Natural killer cell treated with Interleukin-12 subunit alpha and Interleukin-12 subunit beta and Interleukin-15 and Interleukin-18, amount 100 ng/mL, for 72 hours (primary cell): ENCODE measurements at regions not wholly inside any gene's neighbourhood (a gene's known extent, or its start where the extent isn't known, plus 50 kb on each side); places are given as distances from the start of the nearest gene placed in this dataset.

ENCODE experiments used
- ATAC-seq, 2 donors: fragments of 150-1000 bp; cut with Tn5 transposase in 1 of 2; sonication (Bioruptor Pico), chemical (Tn5 transposase) in 1 of 2; 2 replicates each; pipeline ENCODE4 v1.10.0; 2021
- DNase-seq: peaks from one replicate; pipeline ENCODE4 v3.0.0; 2022; ENCODE audit warnings: low spot score
- H3K27ac Mint-ChIP-seq, 2 donors: 1 replicate in 1 of 2; 2 replicates in 1 of 2; pipeline ENCODE4 v1.8.0; 2022; ENCODE audit warnings: mixed read lengths in 2 of 2, mild to moderate bottlenecking in 1 of 2, moderate library complexity in 1 of 2
- H3K27me3 Mint-ChIP-seq, 2 donors: 1 replicate in 1 of 2; 2 replicates in 1 of 2; pipeline ENCODE4 v1.8.0; 2022; ENCODE audit warnings: mixed read lengths in 2 of 2
- H3K36me3 Mint-ChIP-seq: one replicate; pipeline ENCODE4 v1.8.0; 2022; ENCODE audit warnings: mixed read lengths
- H3K4me1 Mint-ChIP-seq, 2 donors: 1 replicate in 1 of 2; 2 replicates in 1 of 2; pipeline ENCODE4 v1.8.0; 2022; ENCODE audit warnings: low read depth in 2 of 2, mixed read lengths in 2 of 2, mild to moderate bottlenecking in 1 of 2
- H3K4me3 Mint-ChIP-seq: one replicate; pipeline ENCODE4 v1.8.0; 2022; ENCODE audit warnings: mixed read lengths
- H3K9me3 Mint-ChIP-seq: 2 replicates; pipeline ENCODE4 v1.8.0; 2022; ENCODE audit warnings: mixed read lengths

DNA sequence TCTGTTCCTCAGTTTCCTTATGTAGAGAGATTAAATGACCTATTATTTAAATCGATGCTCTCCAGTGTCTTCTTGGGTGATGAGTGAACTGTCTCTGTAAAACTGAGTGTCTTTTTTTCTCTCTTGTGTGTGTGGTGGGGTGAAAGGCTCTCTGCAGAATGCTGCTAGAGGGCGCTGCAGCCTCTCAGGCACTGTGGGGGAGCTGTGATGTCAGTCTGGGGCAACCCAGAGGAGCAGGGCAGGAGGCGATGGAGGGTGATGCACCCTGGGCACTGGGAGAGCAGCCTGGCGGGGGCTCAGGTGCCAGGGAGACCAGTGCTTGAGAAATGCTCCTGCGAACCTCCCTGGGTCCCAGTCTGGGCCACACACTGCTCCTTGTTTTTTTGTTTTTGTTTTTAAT lies 110.1 kb upstream of the POM121L12 start:
- Mint-ChIP-seq H3K9me3 (peaks cover 33% of the 10 kb centered on the region), H3K36me3 (peaks cover 13% of the 10 kb centered on the region), H3K27ac (no peak overlapping the region), H3K27me3 (no peaks in the 10 kb centered on the region), H3K4me3 (no peak overlapping the region), H3K4me1 (no peaks in the 10 kb centered on the region)
- no peak for ATAC-seq
- no peak for DNase-seq

DNA sequence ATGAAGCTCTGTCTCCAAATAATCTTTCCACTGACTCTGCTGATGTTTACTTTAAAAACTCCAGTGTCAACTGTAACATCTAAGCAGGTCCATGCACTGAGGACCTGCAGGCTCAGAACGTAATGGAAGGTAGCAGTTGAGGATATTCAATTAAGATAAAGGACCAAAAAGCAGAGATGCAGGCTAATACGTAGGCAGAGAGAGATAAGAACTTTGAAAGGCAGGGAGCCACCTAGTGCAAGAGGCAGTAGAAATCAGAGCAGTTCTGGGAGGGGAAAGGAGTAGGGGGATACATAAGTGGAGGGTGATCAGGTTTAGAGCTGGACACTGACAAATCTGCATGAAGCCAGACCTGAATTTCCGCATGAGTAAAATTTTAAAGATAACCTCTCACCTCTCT lies 114.5 kb upstream of the POM121L12 start:
- Mint-ChIP-seq H3K4me1 (no peaks in the 10 kb centered on the region), H3K36me3 (peaks cover 13% of the 10 kb centered on the region), H3K4me3 (no peak overlapping the region), H3K9me3 (peaks cover 25% of the 10 kb centered on the region), H3K27me3 (no peaks in the 10 kb centered on the region), H3K27ac (no peak overlapping the region)
- ATAC-seq (no peak), DNase-seq (no peak)

DNA sequence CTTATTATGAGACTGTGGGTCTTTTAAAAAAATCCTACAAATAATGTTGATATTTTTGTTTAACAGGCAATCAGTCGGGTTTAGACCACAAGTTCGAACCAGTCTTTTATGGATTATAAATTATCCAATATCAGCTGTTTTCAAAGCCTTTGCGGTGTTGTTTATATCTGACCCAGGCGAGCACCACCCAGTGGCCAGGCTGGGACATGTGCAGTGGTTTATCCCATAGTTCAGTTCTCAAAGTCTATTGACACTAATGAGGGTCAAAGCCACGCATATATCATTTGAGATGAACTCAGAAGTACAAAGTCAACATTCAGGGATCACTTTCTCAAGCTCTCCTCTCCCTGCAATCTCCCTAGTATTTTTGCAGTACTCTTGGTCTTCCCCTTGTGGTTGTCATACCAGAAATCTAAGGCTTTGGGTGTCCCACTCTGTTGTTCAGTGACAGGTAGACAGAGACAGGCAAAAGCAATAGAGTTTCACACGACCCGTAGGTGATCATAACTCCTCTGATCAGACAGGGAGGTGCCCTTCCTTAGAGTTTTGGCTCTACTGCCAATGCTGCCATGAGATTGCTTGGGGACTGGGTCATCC lies 117.4 kb upstream of the POM121L12 start:
- no peaks in the 10 kb centered on the region for H3K27me3 Mint-ChIP-seq
- H3K36me3 Mint-ChIP-seq, result peaks cover 11% of the 10 kb centered on the region
- no peaks in the 10 kb centered on the region for H3K4me1 Mint-ChIP-seq
- H3K4me3 Mint-ChIP-seq, result no peak overlapping the region
- DNase-seq, result no peak
- H3K27ac Mint-ChIP-seq, result no peak overlapping the region
- H3K9me3 Mint-ChIP-seq, result peaks cover 21% of the 10 kb centered on the region
- ATAC-seq, result no peak

DNA sequence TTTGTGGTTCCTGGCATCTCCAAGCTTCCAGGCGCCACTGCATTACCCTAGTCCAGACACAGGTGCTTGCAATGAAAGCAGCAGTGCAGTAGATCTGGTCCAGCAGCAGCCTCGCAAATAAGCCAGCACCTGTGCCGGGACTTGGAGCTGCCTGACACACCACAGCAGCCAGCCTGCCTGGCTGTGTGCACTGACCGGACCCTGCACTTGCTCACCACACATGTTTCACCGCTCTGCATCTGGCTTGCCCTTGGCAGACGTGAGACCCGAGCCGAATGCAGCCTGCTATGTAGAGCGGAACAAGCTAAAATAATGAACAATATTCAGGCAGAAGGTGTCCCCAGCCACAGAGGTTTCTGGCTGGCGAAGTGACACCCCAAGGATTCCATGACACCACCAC lies 123.6 kb upstream of the POM121L12 start:
- Mint-ChIP-seq H3K27me3 (no peaks in the 10 kb centered on the region), H3K4me3 (no peak overlapping the region), H3K4me1 (no peaks in the 10 kb centered on the region), H3K36me3 (peaks cover 5% of the 10 kb centered on the region), H3K9me3 (peaks cover 7% of the 10 kb centered on the region), H3K27ac (no peak overlapping the region)
- DNase-seq (no peak), ATAC-seq (no peak)

DNA sequence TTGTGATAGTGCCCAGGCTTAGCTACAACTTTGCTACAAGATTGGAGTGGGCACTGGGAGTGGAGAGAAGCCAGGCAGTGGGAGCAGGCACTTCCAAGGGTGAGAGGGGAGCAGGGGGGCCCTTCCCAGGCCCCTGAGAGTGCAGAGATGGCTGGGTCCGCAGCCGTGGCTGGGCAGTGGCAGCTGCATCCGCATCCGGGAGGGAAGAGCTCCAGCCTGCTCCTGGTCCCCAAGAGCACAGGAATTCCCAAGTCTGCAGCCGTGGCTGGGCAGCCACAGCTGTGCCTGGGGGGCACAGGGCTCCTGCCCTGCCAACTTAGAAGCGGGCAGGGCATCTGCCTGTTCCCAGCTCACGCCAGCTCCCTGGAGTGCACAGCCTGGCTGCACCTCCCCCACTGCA lies 124.1 kb upstream of the POM121L12 start:
- peaks cover 5% of the 10 kb centered on the region for H3K36me3 Mint-ChIP-seq
- no peak overlapping the region for H3K4me3 Mint-ChIP-seq
- no peak overlapping the region for H3K27ac Mint-ChIP-seq
- H3K27me3 Mint-ChIP-seq, result no peaks in the 10 kb centered on the region
- ATAC-seq (no peak), DNase-seq (no peak)
- H3K9me3 Mint-ChIP-seq, result peaks cover 7% of the 10 kb centered on the region
- no peaks in the 10 kb centered on the region for H3K4me1 Mint-ChIP-seq

DNA sequence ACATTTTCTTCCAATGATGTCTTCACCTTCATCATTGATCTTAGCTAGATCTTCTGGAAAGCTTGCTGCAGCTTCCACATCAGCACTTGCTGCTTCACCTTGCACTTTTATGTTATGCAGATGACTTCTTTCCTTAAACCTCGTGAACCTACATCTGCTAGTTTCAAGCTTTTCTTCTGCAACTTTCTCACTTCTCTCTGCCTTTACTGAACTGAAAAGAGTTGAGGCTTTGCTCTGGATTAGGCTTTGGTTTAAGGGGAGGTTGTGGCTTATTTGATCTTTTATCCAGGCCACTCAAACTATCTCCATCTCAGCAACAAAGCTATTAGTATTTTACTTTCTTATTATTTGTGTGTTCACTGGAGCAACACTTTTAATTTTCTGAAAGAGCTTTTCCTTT lies 125.5 kb upstream of the POM121L12 start:
- Mint-ChIP-seq H3K9me3 (peaks cover 7% of the 10 kb centered on the region), H3K27ac (no peak overlapping the region), H3K4me3 (no peak overlapping the region), H3K36me3 (peaks cover 5% of the 10 kb centered on the region), H3K27me3 (no peaks in the 10 kb centered on the region), H3K4me1 (no peaks in the 10 kb centered on the region)
- ATAC-seq (no peak), DNase-seq (no peak)

DNA sequence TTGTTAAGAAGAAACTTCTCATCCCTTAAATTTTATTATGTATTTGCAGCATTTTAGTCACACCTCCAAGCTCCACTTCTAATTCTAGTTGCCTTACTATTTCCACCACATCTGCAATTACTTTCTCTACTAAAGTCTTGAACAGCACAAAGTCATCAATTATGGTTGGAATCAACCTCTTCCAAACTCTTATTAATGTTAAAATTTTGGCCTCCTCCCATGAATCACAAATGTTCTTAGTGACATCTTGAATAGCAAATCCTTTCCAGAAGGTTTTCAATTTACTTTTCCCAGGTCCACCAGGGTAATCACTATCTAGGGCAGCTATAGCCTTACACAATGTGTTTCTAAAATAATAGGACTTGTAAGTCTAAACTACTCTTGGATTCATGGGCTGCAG lies 126.3 kb upstream of the POM121L12 start:
- H3K27me3 Mint-ChIP-seq, result no peaks in the 10 kb centered on the region
- H3K27ac Mint-ChIP-seq, result no peak overlapping the region
- ATAC-seq (no peak), DNase-seq (no peak)
- H3K36me3 Mint-ChIP-seq, result peaks cover 5% of the 10 kb centered on the region
- no peak overlapping the region for H3K4me3 Mint-ChIP-seq
- H3K4me1 Mint-ChIP-seq, result no peaks in the 10 kb centered on the region
- H3K9me3 Mint-ChIP-seq, result peaks cover 7% of the 10 kb centered on the region

DNA sequence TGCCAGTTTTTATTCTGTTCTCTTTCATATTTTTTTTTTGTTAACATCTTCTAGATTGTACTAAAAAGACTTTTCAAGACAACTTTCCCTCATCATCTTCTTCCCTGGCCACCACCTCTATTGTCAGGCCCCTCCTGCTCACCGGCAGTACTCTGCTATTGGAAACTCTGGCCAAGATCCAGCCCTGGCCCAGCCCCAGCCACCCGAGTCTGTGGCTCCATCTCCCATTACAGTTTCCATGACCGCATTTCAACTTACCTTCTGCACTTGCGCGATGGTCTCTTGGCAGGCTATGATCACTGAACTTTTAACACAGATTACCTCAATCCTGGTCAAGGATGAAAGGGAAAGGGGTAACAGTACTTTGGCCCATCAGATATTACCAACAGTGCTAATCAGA lies 137.7 kb upstream of the POM121L12 start:
- Mint-ChIP-seq H3K4me1 (no peaks in the 10 kb centered on the region), H3K9me3 (peaks cover 14% of the 10 kb centered on the region), H3K27ac (no peak overlapping the region), H3K36me3 (peaks cover 4% of the 10 kb centered on the region), H3K27me3 (no peaks in the 10 kb centered on the region), H3K4me3 (no peak overlapping the region)
- ATAC-seq (no peak), DNase-seq (no peak)

DNA sequence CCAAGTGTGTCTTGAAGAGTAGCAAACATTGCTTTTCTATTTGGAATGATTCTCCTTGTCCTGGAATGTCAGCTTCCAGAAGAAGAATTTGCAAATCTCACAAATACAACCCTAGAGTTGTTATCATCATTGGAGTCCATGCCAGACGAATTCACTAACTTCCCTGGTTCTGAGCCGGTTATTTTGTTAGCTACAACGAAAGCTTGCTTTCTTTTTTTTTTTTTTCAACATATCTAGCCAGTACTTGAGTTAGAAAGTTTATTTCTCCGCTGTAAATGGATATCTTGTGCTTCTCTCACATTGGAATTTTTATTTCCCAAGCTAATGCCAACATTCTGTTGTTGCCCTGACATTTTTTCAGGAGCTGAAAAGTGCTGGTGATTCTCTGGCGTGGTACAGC lies 138.1 kb upstream of the POM121L12 start:
- H3K27ac Mint-ChIP-seq, result no peak overlapping the region
- ATAC-seq, result no peak
- DNase-seq, result no peak
- H3K9me3 Mint-ChIP-seq, result peaks cover 15% of the 10 kb centered on the region
- H3K4me1 Mint-ChIP-seq, result no peaks in the 10 kb centered on the region
- no peaks in the 10 kb centered on the region for H3K27me3 Mint-ChIP-seq
- peaks cover 5% of the 10 kb centered on the region for H3K36me3 Mint-ChIP-seq
- no peak overlapping the region for H3K4me3 Mint-ChIP-seq

DNA sequence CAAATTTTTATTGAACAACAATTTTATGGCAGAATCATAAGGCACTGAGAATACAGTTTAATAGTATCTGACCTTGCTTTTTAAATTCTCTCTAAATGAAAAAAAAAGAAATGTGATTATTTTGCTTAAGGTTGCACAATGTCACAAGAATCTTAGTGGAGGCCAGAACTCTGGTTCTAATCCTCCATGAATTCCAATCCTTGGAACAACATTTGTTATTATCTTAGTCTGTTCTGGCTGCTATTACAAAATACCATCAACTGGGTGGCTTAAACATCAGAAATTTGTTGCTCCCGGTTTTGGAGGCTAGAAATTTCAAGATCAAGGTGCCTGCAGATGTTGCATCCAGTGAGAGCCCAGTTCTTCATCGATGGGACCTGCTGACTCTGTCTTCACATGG lies 158.2 kb upstream of the POM121L12 start:
- Mint-ChIP-seq H3K4me3 (no peak overlapping the region), H3K36me3 (no peaks in the 10 kb centered on the region), H3K4me1 (no peaks in the 10 kb centered on the region), H3K9me3 (peaks cover 10% of the 10 kb centered on the region), H3K27me3 (no peaks in the 10 kb centered on the region), H3K27ac (no peak overlapping the region)
- ATAC-seq (no peak), DNase-seq (no peak)

DNA sequence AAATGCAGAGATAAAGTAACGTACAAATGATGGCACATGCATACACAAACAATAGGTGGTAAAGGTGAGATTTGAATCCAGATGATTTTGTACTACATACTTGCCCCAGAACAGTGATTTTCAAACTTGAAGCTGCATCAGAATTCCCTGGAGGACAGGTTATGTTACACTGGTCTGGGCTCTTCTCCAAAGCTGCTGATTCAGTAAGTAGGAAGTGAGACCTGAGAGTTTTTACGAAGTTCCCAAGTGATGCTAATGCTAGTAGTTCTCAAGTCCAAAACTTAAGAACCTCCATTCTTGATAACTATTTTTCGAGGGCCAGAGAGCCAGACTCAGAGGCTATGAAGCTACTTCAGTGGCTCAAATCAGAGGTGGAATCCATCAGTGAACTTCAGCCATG lies 159.0 kb upstream of the POM121L12 start:
- no peaks in the 10 kb centered on the region for H3K4me1 Mint-ChIP-seq
- H3K27me3 Mint-ChIP-seq, result no peaks in the 10 kb centered on the region
- no peak for DNase-seq
- H3K4me3 Mint-ChIP-seq, result no peak overlapping the region
- no peak overlapping the region for H3K27ac Mint-ChIP-seq
- H3K36me3 Mint-ChIP-seq, result no peaks in the 10 kb centered on the region
- ATAC-seq, result no peak
- peaks cover 15% of the 10 kb centered on the region for H3K9me3 Mint-ChIP-seq

DNA sequence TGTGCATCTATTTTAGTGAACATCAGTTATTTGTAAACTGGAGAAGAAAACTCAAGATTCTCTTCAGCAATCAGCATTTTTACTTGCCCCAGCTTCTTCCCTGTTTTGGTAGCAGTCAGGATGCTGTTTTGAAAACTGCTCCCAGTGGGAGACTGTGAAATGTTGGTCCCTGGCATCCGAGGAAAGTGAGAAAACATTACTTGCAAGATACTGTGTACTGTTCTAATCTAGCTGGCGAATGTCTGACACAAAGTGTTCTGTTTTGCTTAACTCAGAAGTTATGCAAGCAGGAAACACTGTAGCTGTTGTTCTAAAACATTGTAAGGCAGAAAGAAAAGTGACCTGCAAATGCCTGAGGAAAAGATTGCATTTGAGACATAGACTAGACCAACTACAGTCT lies 171.8 kb upstream of the POM121L12 start:
- peaks cover 19% of the 10 kb centered on the region for H3K9me3 Mint-ChIP-seq
- DNase-seq, result no peak
- no peak overlapping the region for H3K27ac Mint-ChIP-seq

DNA sequence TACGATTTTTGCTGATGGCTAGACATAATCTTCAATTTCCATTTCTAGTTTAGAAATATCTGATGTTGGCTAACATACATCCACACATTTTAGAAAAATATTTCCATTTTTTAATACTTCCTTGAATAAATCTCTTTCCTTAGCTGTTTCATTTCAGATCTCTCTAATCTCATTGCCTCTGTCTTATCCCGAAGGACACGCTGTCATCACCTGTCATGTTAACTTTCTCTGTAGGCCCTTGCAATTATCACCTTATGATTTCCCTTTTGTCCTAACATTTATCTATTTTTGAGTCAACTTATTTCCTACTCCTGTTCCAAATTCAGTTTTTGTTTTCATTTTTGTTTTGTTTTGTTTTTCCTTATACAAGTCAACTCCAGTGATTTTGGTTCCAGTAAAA lies 173.1 kb upstream of the POM121L12 start:
- peaks cover 15% of the 10 kb centered on the region for H3K9me3 Mint-ChIP-seq
- DNase-seq (no peak), ATAC-seq (no peak)
- no peak overlapping the region for H3K4me3 Mint-ChIP-seq
- H3K36me3 Mint-ChIP-seq, result peaks cover 6% of the 10 kb centered on the region
- no peak overlapping the region for H3K27ac Mint-ChIP-seq
- H3K4me1 Mint-ChIP-seq, result no peaks in the 10 kb centered on the region
- H3K27me3 Mint-ChIP-seq, result no peaks in the 10 kb centered on the region

More for the DNA sequence above, 171.8 kb upstream of the POM121L12 start:
- Mint-ChIP-seq H3K4me1 (no peaks in the 10 kb centered on the region), H3K27me3 (no peaks in the 10 kb centered on the region), H3K4me3 (no peak overlapping the region), H3K36me3 (peaks cover 12% of the 10 kb centered on the region)
- no peak for ATAC-seq

DNA sequence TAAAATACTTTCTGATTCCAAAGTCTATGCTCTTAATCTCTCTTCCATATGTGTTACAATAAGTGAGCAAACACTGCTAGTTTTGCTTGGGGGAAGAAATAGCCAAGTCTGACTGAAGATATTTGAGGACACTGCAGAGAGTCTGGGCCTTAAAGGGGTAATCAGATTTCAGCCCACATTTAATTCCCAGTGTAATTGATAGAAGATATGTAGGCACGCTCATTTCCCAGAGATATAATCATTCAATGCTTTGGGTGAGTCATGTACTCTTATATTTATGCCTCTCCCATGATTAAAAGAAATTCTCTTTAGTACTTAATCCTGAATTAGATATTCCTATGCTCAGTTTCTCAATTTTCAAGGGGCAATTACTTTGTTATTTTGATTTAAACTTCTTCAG lies 178.1 kb upstream of the POM121L12 start:
- H3K36me3 Mint-ChIP-seq, result peaks cover 9% of the 10 kb centered on the region
- H3K4me3 Mint-ChIP-seq, result no peak overlapping the region
- DNase-seq (no peak), ATAC-seq (no peak)
- H3K4me1 Mint-ChIP-seq, result no peaks in the 10 kb centered on the region
- H3K27ac Mint-ChIP-seq, result no peak overlapping the region
- H3K9me3 Mint-ChIP-seq, result peaks cover 12% of the 10 kb centered on the region
- no peaks in the 10 kb centered on the region for H3K27me3 Mint-ChIP-seq

DNA sequence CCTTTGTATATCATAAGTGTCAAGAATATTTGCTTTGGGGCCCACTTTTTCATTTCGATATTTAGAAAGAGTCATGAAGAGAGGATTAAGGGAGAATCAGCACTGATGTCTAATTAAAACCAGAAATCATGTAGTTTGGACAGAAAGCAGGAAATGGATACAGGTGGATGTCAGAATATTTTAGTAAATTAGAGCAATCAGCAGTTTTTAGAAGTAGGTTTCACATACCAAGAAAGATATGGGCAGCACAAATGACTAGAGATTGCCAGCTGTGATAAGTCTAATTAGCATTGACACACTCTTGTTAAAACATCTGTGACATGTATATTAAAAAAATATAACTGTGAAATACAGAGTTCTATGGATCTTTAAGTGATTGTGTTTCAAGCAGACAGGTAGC lies 180.8 kb upstream of the POM121L12 start:
- H3K4me3 Mint-ChIP-seq, result no peak overlapping the region

More for the DNA sequence above, 180.8 kb upstream of the POM121L12 start:
- H3K27ac Mint-ChIP-seq, result no peak overlapping the region
- peaks cover 10% of the 10 kb centered on the region for H3K36me3 Mint-ChIP-seq
- no peaks in the 10 kb centered on the region for H3K4me1 Mint-ChIP-seq
- ATAC-seq, result no peak
- no peaks in the 10 kb centered on the region for H3K27me3 Mint-ChIP-seq
- DNase-seq, result no peak
- H3K9me3 Mint-ChIP-seq, result peaks cover 11% of the 10 kb centered on the region
